PFSK-1 (cell line): ENCODE measurements at regions not wholly inside any gene's neighbourhood (a gene's known extent, or its start where the extent isn't known, plus 50 kb on each side); places are given as distances from the start of the nearest gene placed in this dataset.

Experiments
- FOXP2 ChIP-seq: optimal IDR thresholded peaks from 2 replicates; pipeline ENCODE3; 2011; ENCODE audit warnings: borderline replicate concordance, control low read depth, inconsistent platforms; ENCODE audit not compliant: insufficient read depth; ENCODE audit errors: extremely low read length, extremely low read depth
- POLR2AphosphoS5 ChIP-seq: IDR thresholded peaks from 2 replicates; pipeline ENCODE4 v1.6.1; 2012; ENCODE audit warnings: low read depth, mild to moderate bottlenecking, control low read depth, low read length, moderate library complexity
- REST ChIP-seq, 2 experiments: IDR thresholded peaks; 2 replicates each; pipeline versions ENCODE4 v1.6.1 to v1.8.0; 2011 to 2012; ENCODE audit warnings: low read depth in 2 of 2, low read length in 2 of 2, control low read depth in 1 of 2, inconsistent platforms in 1 of 2, mild to moderate bottlenecking in 1 of 2, moderate library complexity in 1 of 2; ENCODE audit not compliant: insufficient read depth in 1 of 2
- SIN3A ChIP-seq: IDR thresholded peaks from 2 replicates; pipeline ENCODE4 v1.6.1; 2012; ENCODE audit warnings: mild to moderate bottlenecking, low read length, moderate library complexity, borderline replicate concordance; ENCODE audit not compliant: insufficient read depth
- TAF1 ChIP-seq: IDR thresholded peaks from 2 replicates; pipeline ENCODE4 v1.6.1; 2012; ENCODE audit warnings: low read length, control low read depth, borderline replicate concordance; ENCODE audit not compliant: insufficient read depth

- no peak for TF ChIP-seq TAF1
- no peak for TF ChIP-seq POLR2AphosphoS5
- TF ChIP-seq SIN3A: no peak
- TF ChIP-seq REST (IDR thresholded peaks at IDR 0.05; ENCODE audit: insufficient read depth in 1 of 2, low read depth in 2 of 2, low read length in 2 of 2): no peak
- no peak for TF ChIP-seq FOXP2
Measured at GRCh38 chr11:70636659-70637058, 238.3 kb downstream of the CTTN start.
